MCF 10A (cell line): ENCODE measurements at regions not wholly inside any gene's neighbourhood (a gene's known extent, or its start where the extent isn't known, plus 50 kb on each side); places are given as distances from the start of the nearest gene placed in this dataset.

Experiments
- BruUV-seq: library from RNA; stranded (reverse); fragments of 400-500 nt; replicated peaks from 2 replicates; lab custom pipeline; 2021; lab: Mats Ljungman, UMichigan
- CTCF ChIA-PET: fragments of 300-600 bp; sonication (Branson Sonifier 250); formaldehyde crosslinking; extraction: SDS; loops from one replicate; lab custom pipeline; 2021; ENCODE audit warnings: antibody characterized with exemption, inconsistent platforms; lab: Yijun Ruan, JAX
- POLR2A ChIA-PET: fragments of 300-600, 350-650 bp; sonication (Branson Sonifier 250); formaldehyde crosslinking; extraction: SDS; loops from one replicate; lab custom pipeline; 2020; ENCODE audit warnings: antibody characterized with exemption, inconsistent platforms; lab: Yijun Ruan, JAX
- DNase-seq: peaks from one replicate; pipeline ENCODE4 v3.0.0-alpha.2; 2018; ENCODE audit not compliant: unreplicated experiment
- H3K27ac Mint-ChIP-seq: one replicate; pipeline ENCODE4 v1.8.0; 2022; ENCODE audit warnings: mild to moderate bottlenecking, low read depth, mixed read lengths; ENCODE audit not compliant: unreplicated experiment
- H3K27me3 Mint-ChIP-seq: one replicate; pipeline ENCODE4 v1.8.0; 2022; ENCODE audit warnings: mixed read lengths; ENCODE audit not compliant: insufficient read depth, unreplicated experiment
- H3K36me3 Mint-ChIP-seq: one replicate; pipeline ENCODE4 v1.8.0; 2022; ENCODE audit warnings: mild to moderate bottlenecking, moderate library complexity, mixed read lengths; ENCODE audit not compliant: insufficient read depth, unreplicated experiment
- H3K4me1 Mint-ChIP-seq: one replicate; pipeline ENCODE4 v1.8.0; 2022; ENCODE audit warnings: mixed read lengths; ENCODE audit not compliant: insufficient read depth, unreplicated experiment
- H3K4me3 Mint-ChIP-seq: one replicate; pipeline ENCODE4 v1.8.0; 2022; ENCODE audit warnings: mild to moderate bottlenecking, moderate library complexity, mixed read lengths; ENCODE audit not compliant: unreplicated experiment
- H3K9me3 Mint-ChIP-seq: one replicate; pipeline ENCODE4 v1.8.0; 2022; ENCODE audit warnings: mixed read lengths; ENCODE audit not compliant: unreplicated experiment
- CTCF ChIP-seq: fragments of 200-600 bp; IDR thresholded peaks from one replicate; pipeline ENCODE4 v1.8.0; 2022; ENCODE audit warnings: antibody characterized with exemption, mild to moderate bottlenecking; ENCODE audit not compliant: unreplicated experiment
- intact Hi-C: fragments of 100-400 bp; cut with micrococcal nuclease; formaldehyde crosslinking; loops from 2 replicates; pipeline ENCODE4 v1.14.1; 2022

DNA sequence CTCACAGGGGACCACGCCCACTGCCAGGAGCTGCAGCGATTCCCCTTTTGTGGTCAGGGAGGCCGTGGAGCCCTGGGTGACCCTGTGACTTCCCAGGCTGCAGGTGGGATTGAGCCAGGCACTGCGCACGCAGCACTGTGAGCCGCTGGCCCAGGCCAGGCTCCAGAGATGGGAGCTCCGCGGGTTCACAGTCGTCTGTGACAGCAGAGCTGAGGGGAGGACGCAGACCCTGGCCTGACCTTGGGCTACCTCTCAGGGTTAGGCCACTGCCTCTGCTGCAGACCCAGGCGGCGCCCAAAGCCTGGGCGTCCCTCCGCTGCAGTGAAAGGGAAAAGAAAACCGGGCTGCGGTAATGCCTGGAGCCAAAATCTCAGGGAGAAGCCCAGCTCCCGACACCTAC is 107.5 kb upstream of the GPR26 start:
- no peaks in the 10 kb centered on the region for H3K27me3 Mint-ChIP-seq
- DNase-seq = no peak
- intact Hi-C loops = loop anchor here (1.0 kb wide), 3 partner anchors 178 to 515 kb away; no protein-coding TSS in a partner anchor
- ChIA-PET CTCF (interaction anchor here (0.5 to 3.7 kb wide), 18 partner anchors 9 to 518 kb away, joined by 3 to 29 read pairs (median 4); no protein-coding TSS in a partner anchor), POLR2A (interaction anchor here (0.5 to 0.6 kb wide), 2 partner anchors 178 to 578 kb away, joined by 3 read pairs; no protein-coding TSS in a partner anchor)
- BruUV-seq = no TSS peak
- H3K9me3 Mint-ChIP-seq = no peaks in the 10 kb centered on the region
- peaks cover 6% of the 10 kb centered on the region for H3K36me3 Mint-ChIP-seq
- no peak overlapping the region for H3K4me3 Mint-ChIP-seq
- no peak for TF ChIP-seq CTCF
- H3K4me1 Mint-ChIP-seq = no peaks in the 10 kb centered on the region
- no peak overlapping the region for H3K27ac Mint-ChIP-seq

DNA sequence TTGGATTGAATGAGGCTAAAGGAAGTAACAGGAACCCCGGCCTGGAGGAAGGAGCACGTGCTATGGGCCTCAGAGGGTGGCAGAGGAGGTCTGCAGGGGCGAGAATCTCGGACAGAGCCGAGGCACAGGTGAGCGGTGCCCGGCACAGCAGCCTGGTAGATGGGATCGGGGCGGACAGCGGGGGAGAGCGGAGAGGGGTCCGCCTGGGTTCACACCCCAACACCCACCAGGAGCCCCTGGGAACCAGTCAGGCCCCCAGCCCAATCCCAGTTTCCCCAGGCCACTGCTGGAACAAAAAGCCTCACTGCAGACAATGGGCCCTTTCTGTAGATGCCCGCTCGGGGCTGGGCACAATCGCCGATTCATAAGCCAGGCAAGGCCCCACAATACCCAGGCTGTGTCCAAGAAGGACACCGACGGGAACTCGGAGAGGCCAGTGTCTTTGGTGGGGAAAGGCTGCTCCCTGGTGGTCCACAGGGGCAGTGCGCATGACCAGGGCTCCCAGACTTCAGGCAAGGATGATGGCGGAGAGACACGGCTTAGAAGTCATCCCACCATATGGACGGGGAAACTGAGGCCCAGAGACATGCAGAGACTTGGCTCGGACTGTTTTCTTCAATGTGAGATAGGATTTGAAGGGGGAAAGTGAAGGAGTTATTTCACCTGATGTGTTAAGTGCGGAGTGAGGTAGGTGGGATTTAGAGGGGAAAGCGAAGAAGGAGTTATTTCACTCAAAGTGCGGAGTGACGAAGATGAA is 106.9 kb upstream of the GPR26 start:
- no peaks in the 10 kb centered on the region for H3K27me3 Mint-ChIP-seq
- no peak overlapping the region for H3K27ac Mint-ChIP-seq
- DNase-seq = peak; percentile 71
- no peak overlapping the region for H3K4me3 Mint-ChIP-seq
- ChIA-PET CTCF (interaction anchor here (0.6 to 3.7 kb wide), 20 partner anchors 9 to 519 kb away, joined by 3 to 29 read pairs (median 4); no protein-coding TSS in a partner anchor), POLR2A (interaction anchor here (0.5 to 0.6 kb wide), 2 partner anchors 179 to 578 kb away, joined by 3 read pairs; no protein-coding TSS in a partner anchor)
- BruUV-seq = no TSS peak
- H3K9me3 Mint-ChIP-seq = no peaks in the 10 kb centered on the region
- intact Hi-C loops = loop anchor here (1.0 kb wide), 3 partner anchors 179 to 516 kb away; no protein-coding TSS in a partner anchor
- H3K36me3 Mint-ChIP-seq = peaks cover 6% of the 10 kb centered on the region
- TF ChIP-seq CTCF = peak; percentile 97
- H3K4me1 Mint-ChIP-seq = no peaks in the 10 kb centered on the region

GRCh38 chr10:123559823-123560092 is 106.4 kb upstream of the GPR26 start:
- no peaks in the 10 kb centered on the region for H3K9me3 Mint-ChIP-seq
- H3K4me1 Mint-ChIP-seq = no peaks in the 10 kb centered on the region
- no peak overlapping the region for H3K27ac Mint-ChIP-seq
- H3K36me3 Mint-ChIP-seq = peaks cover 6% of the 10 kb centered on the region
- ChIA-PET POLR2A (no interaction called here), CTCF (interaction anchor here (0.7 to 3.7 kb wide), 12 partner anchors 10 to 517 kb away, joined by 3 to 29 read pairs (median 4); no protein-coding TSS in a partner anchor)
- intact Hi-C loops = loop anchor here (1.0 kb wide), 3 partner anchors 179 to 516 kb away; no protein-coding TSS in a partner anchor
- no TSS peak for BruUV-seq
- no peak overlapping the region for H3K4me3 Mint-ChIP-seq
- no peak for DNase-seq
- H3K27me3 Mint-ChIP-seq = no peaks in the 10 kb centered on the region
- no peak for TF ChIP-seq CTCF

DNA sequence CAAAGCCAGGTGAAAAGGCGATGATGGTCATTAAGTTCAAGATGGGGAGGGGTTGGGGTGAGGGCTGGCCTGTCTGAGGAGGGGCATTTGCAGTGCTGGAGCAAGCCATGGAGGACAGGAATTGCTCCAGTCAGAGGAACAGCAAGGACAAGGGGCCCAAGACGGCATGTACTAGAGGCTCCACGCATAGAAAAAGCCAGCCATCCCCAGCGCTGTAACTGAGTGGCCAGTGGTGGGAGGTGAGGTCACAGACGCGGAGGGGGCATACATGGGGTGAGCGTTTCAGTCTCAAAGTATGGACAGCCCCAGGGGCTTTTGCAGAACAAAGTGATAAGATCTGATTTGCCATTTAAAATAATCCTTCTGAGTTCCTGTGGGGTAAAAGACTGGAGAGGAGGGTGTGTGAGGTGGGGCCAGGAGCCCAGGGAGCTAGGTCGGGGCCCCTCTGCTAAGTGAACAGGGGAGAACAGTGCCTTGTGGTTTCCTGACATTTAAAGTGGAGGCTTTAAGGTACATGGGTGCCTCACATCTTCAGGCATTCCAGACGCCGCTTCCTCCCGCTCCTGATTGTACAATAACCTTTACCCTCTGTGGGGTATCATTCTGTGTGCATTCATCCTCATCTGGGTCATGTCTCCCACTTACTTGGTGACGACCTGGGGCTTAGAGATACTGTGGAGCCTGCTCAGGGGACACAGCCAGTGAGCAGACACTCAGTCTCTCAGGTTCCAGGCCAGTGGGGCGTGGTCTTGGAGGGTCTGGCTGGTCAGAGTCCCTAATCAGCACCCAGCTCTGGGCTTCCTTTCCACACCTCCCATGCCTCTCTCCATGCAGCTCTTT is 105.6 kb upstream of the GPR26 start:
- Mint-ChIP-seq H3K27me3 (no peaks in the 10 kb centered on the region), H3K4me1 (no peaks in the 10 kb centered on the region)

More for the DNA sequence above, 105.6 kb upstream of the GPR26 start:
- DNase-seq = no peak
- no peak overlapping the region for H3K27ac Mint-ChIP-seq
- POLR2A ChIA-PET = no interaction called here
- no peak overlapping the region for H3K4me3 Mint-ChIP-seq
- peaks cover 6% of the 10 kb centered on the region for H3K36me3 Mint-ChIP-seq
- BruUV-seq = no TSS peak
- H3K9me3 Mint-ChIP-seq = no peaks in the 10 kb centered on the region
- CTCF ChIA-PET = interaction anchor here (0.5 to 3.7 kb wide), 15 partner anchors 10 to 518 kb away, joined by 3 to 29 read pairs (median 4); no protein-coding TSS in a partner anchor
- intact Hi-C loops = no loop called here
- TF ChIP-seq CTCF = no peak
